GM18498 (cell line): ENCODE measurements at regions not wholly inside any gene's neighbourhood (a gene's known extent, or its start where the extent isn't known, plus 50 kb on each side); places are given as distances from the start of the nearest gene placed in this dataset.

Experiments used
- ATAC-seq: cut with Tn5 transposase; IDR thresholded peaks from one replicate; pipeline ENCODE4 v1.9.1; 2021; ENCODE audit warnings: mild to moderate bottlenecking, moderate library complexity; ENCODE audit not compliant: unreplicated experiment

GRCh38 chr10:31720546-31720945 lies 208.1 kb downstream of the ARHGAP12 start:
- no peak for ATAC-seq

DNA sequence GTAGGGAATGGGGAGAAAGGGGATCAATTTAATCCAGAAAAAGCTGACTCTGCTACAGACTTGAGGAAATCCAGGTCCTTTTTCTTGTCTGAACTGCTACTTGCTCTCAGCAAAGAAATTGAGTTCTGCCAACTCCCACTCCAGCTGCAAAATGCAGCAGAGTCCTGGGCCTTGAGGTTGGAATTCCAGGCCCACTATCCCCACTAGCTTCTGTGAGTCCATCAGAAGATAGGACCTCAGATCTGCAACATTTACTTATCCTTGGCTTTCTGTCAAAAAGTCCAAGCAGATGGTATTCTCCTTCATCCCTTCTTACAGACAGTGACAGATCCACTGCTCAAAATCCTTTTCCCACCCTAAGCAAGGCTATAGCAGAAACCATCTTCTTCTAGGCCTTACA lies 219.2 kb downstream of the ARHGAP12 start:
- ATAC-seq = no peak

- ATAC-seq = no peak
Measured at GRCh38 chr10:31709028-31709427, 219.6 kb downstream of the ARHGAP12 start.

GRCh38 chr10:31708474-31708873 lies 220.2 kb downstream of the ARHGAP12 start:
- no peak for ATAC-seq

GRCh38 chr10:31708046-31708445 lies 220.6 kb downstream of the ARHGAP12 start:
- no peak for ATAC-seq

GRCh38 chr10:31707093-31708039 lies 221.3 kb downstream of the ARHGAP12 start:
- ATAC-seq = peak; percentile 92

DNA sequence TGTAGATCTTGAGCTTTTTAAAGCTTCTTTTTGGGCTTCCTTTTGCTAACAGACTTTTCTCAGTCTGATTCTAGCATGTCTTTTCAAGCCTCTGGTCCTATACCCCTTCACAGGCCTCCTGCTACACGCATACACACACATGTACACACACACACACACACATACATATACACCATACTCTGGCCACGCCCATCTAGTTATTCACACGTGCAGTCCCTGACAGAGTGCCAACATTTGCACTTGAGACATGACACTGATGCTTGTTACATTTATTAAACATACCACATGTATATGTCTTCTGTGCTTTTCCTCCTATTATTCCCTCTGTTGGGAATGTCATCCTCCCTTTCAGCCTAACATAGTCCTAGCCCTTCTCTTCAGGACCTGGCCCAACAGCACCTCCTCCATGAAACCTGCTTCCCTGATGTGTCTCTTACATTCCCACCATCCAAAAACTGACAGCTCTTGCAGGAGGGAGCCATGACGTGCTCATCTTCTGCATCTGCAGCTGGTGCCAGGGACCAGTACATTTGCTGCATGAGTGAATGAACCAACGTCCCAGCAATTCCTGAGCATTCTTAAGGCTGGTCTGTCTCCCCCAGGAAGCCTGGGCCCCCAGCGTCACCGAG lies 222.1 kb downstream of the ARHGAP12 start:
- ATAC-seq = no peak

- ATAC-seq = no peak
Measured at GRCh38 chr10:31705136-31705535, 223.5 kb downstream of the ARHGAP12 start.

DNA sequence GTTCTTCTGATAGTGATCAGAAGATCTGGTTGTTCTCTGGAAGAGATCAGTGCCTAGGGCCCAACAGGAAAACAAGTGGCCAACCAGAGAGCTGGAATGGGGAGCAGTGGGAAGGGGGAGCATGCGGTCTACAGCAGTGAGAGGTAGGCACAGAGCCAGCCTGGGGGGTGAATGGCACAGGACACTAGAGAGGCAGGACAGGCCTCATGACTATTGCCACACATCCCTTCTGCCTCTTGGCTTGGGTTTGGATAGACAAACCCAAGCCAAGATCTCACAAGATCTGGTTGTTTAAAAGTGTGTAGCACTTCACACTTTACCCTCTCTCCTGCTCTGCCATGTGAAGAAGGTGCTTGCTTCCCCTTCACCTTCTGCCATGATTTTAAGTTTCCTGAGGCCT lies 224.4 kb downstream of the ARHGAP12 start:
- no peak for ATAC-seq

- no peak for ATAC-seq
Measured at GRCh38 chr10:31702954-31703353, 225.7 kb downstream of the ARHGAP12 start.

GRCh38 chr10:31702005-31702404 lies 226.6 kb downstream of the ARHGAP12 start:
- no peak for ATAC-seq

DNA sequence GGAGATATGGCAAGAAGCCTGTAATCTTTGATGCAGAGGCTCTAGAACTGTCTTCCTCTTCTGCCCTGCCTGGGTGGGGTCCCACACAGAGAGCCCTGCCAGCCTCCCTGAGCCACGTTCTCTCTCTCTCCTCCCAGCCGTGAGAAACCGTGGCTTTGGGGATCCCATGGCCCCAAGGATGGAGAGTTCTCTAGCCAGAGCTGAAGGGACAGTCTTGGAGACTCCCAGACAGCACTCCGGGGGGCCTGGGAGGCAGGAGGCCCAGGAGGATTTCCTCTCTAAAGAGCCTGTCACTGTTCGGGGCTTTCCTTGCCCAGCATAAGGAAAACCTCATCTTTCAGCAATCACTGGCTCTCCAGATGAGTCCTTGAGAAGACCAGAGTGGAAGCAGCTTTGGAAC lies 227.1 kb downstream of the ARHGAP12 start:
- ATAC-seq = no peak

GRCh38 chr10:31700181-31700611 lies 228.4 kb downstream of the ARHGAP12 start:
- ATAC-seq = no peak

DNA sequence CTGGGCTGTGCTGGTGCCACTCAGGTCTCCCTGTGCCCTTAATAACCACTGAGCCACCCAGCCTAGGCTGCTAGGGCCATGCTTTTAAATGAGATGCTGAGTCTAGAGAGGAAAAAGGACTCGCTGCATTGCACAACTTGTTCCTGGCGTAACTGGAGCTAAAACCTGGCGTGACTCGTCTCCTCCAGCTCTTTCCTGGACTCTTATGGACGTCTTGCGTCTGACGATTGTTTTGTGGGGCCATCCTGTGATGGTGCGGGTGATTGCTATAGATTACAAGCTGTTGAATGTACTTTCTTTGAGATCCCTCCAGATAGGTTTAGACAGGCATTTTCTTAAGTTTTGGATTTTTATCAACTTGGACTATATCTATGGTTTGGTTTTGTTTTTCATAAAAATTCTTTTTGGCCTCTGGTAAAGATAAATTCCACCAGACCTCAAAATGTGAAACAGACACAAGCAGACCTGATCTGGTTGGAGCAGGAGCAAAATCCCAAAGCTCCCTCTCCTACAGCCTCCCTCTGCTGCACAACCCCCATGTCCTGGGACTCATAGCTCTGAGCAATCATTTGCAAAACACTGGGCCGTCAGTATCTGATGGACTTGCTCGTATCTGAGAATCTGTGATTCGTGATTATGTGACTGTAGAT lies 230.3 kb downstream of the ARHGAP12 start:
- no peak for ATAC-seq

GRCh38 chr10:31697271-31698180 lies 231.1 kb downstream of the ARHGAP12 start:
- ATAC-seq = no peak

- ATAC-seq = no peak
Measured at GRCh38 chr10:31694929-31695837, 233.4 kb downstream of the ARHGAP12 start.

DNA sequence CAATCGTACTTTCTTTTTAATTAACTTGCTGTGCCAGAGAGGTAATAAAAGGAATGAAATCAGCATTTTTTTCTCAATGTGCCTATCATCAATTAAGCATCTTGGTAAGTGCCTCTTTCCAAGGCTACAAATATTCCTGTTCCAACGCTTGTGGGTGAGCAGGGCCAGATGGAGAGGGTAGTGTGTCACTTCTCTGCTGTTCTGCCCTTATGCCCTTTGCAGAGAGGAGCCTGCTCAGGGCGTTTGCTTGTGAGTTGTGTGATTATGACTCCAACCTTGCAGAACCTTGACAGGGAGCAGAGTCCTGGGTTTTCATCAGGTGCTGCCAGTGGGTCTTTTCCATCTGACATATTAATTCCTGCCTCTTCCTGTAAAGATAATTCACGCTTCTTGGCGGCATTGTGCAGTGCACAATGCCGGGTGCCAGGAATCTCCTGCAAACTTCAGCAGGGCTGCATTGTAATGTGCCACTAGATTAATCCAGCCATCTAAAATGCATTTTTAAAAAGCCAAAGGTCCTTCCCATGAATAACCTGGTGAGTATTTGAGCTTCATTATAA lies 234.4 kb downstream of the ARHGAP12 start:
- ATAC-seq = no peak

DNA sequence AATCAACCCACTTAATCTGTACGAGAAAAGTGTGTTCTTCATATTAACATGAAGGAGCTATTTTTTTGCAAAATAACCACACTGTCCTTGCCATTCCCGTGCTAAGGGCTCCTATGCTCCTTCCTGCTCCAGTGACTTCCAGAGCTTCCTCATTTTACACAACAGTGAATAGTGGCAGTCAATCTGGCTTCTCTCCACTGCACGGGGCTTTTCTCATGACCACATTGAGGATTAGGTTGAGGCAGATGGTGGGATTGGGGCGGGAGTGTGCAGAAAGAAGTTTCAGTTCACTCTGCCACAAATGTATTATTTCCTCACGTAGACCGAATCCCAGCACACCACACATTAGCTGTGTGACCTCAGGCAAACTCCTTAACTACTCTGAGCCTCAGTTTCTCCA lies 235.1 kb downstream of the ARHGAP12 start:
- no peak for ATAC-seq

- ATAC-seq = no peak
Measured at GRCh38 chr10:31689233-31689632, 239.4 kb downstream of the ARHGAP12 start.
